IPS DF 4.7 (cell line): ENCODE measurements at regions not wholly inside any gene's neighbourhood (a gene's known extent, or its start where the extent isn't known, plus 50 kb on each side); places are given as distances from the start of the nearest gene placed in this dataset.

Experiments used
- DNase-seq: peaks from one replicate; pipeline ENCODE4 v3.0.0-alpha.2; 2013; ENCODE audit warnings: low spot score; ENCODE audit errors: extremely low read depth

DNA sequence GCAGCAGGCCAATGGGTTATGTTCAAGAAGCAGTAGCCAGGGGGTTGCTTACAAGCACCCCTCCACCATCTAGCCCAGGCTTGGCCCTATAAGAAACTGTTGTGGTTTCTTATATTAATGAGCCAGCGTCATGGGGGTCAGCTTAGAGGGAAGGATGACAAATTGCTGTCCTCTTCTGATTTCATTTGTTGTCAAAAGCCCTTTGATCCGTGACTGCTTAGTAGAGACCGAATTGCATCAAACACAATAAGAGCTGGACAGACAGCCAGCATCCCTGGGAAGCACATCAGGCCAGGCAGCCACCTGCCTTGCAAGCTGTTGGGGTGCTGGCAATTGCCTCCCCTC, 206.6 kb upstream of the SETBP1 start:
- DNase-seq: no peak

- no peak for DNase-seq
Measured at GRCh38 chr18:44474591-44474990, 206.1 kb upstream of the SETBP1 start.

GRCh38 chr18:44482761-44483160, 197.9 kb upstream of the SETBP1 start:
- DNase-seq: no peak

DNA sequence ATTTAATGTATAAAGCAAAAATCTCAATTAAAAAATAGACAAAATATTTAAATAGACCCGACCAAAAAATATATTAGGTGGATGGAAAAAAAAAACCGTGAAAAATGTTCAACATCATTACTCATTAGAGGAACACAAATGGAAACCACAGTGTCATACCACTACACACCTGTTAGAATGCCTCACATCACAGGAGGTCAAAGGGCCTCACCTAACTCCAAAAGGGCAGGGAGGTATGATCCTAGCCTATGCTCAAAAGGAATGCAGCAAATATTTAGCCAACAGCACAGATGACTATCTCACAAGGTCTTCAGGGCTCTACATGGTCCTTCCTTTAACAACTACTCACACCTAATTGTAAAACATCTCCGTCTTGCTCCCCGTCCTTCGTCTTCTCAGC, 185.5 kb upstream of the SETBP1 start:
- no peak for DNase-seq

GRCh38 chr18:44497311-44497710, 183.4 kb upstream of the SETBP1 start:
- DNase-seq: no peak

GRCh38 chr18:44497757-44498490, 182.8 kb upstream of the SETBP1 start:
- DNase-seq: no peak

GRCh38 chr18:44500808-44501610, 179.7 kb upstream of the SETBP1 start:
- DNase-seq: no peak

GRCh38 chr18:44502221-44502620, 178.5 kb upstream of the SETBP1 start:
- DNase-seq: no peak

GRCh38 chr18:44502790-44503189, 177.9 kb upstream of the SETBP1 start:
- DNase-seq: no peak

DNA sequence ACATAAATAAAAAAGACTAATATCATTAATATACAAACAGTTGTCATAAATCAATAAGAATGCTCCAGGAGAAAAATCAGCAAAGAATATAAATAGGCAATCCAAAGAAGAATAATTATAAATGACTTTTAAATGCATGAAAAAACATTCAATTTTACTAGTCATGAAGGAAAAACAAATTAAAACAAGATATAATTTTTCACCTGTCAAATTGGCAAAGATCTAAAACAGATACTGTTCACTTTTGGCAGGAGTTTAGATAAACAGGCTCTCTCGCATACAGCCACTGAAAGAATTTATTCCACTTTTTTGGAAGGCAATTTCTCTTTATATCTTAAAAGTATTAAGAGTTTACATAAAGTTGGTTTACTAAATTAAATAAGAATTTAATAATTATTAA, 176.8 kb upstream of the SETBP1 start:
- DNase-seq: no peak

DNA sequence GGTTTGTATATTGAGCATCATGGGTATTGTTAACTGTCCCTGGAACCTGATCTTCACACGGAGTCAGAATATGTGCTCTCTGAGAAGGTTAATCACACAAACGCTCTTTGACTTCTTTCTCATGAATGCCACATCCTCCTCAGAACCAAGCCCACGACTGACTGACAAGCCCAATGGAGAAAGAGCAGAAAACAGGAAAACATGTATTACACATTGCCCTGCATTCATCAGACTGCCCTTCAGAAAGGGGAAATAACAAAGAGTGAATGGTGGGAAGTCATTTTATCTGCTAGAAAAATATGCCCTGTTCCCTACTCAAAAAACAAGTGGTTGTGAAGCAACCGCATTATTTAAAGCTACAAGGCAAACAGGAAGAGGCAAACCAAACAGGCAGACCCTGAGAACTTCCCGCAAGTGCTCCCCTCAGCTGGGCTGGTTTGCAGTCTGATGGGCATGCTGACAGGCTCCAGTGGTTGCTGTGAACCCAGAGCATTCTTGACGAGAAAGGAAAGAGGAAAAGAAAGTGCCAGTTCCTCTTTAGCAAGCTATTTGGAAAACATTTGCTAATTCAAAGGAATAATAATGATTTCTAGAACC, 172.9 kb upstream of the SETBP1 start:
- no peak for DNase-seq

DNA sequence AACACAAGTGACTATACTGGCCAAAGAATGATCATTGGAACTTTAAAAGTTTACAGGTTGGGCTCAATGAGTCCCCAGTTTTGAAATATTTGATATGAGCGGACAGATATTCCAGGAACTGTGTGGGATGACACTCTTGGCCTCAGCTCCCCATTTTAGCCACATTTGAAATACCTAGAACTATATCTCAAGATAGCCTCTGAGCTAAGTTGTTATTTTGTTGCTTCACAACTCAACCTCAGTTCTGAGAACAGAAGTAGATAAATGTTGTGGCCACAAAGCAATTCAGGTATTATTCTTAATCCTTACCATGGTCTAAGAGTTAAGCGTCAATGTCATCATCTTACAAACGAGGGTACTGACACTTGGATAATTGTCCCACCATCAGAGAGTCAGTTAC, 172.2 kb upstream of the SETBP1 start:
- DNase-seq: no peak

DNA sequence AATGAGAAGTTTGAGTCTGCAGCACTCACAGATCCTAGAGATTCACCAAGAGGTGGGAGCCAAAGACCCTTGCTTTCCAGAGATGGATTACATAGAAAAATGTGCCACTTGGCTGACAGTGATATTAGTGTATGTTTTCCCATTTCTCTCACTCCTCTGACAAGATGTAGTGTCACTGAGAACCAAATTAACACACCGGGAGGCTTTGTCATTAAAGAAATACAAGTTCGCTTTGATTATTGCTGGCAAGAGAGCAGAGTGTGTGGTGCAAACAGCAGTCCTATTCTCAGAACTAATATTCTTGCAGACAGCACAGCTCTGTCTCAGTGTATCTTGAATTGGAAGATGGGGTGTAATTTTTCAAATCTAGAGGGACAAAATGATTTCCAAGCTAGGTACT, 171.6 kb upstream of the SETBP1 start:
- no peak for DNase-seq

GRCh38 chr18:44510390-44510789, 170.3 kb upstream of the SETBP1 start:
- no peak for DNase-seq

DNA sequence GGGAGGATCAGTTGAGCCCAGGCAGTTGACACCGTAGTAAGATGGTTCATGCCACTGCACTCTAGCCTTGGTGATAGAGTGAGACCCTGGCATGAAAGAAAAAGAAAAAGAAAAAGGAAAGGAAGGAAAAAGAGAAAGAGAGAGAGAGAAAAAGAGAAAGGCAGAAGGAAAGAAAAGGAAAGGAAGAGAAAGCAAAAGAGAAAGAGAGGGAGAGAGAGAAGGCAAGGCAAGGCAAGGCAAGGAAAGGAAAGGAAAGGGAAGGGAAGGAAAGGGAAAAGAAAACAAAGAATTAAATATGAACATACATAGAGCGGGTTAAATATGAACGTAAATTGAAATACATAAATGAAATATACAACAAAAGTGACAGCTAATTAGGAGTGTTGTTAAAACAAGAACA, 167.5 kb upstream of the SETBP1 start:
- no peak for DNase-seq

DNA sequence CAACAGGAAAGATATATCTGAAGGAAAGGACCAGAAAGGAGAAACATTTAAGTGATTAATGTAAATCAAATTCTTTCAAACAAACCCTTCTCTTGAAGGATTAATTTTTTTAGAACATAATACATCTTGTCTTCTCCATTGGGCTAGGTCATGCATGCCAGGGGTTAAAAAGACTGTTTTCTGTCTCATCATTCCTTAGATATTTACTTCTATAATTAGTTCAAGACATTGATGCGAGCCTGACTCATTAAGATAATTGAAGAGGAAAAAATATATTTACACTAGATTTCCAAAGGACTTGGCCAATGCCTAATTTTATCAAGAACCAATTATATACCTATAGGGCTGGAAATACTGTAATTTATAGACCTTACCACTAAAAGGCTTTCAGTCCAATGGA, 166.6 kb upstream of the SETBP1 start:
- DNase-seq: no peak

- DNase-seq: no peak
Measured at GRCh38 chr18:44514766-44515165, 165.9 kb upstream of the SETBP1 start.

DNA sequence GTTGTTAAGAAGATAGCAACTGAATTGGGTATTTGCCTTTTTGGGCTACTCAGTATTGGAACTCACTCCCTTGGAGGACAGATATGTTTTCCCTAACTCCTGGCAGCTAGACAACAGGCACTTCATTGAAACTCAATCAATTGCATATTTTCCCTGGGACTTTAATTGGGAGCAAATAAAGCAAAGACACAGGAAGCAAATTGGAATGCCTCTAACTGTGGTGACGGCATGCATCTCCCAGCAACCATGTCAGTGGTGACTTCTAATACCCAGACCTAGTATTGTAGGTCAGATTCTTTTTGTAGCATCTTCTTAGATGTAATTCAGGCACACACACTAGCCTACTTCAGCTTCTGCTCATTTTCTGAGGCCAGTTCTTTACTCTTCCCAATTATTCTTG, 164.2 kb upstream of the SETBP1 start:
- DNase-seq: no peak

DNA sequence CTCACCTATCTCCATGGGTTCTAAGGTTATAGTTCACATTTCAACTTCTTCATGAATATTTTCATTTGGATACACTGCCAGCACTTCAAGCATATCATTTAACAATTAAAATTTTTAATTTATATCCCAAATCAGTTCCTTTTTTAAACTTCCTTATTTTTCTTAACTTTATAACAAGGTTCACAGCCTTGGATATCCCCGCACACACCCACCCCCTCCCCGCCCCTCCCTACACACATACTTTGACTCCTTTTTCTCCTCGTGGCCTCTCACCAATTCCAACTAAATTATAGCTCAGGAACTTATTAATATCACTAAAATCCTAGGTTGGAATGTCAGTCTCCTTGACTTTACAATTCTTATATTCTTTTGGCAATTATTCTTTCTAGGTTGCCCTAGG, 163.6 kb upstream of the SETBP1 start:
- no peak for DNase-seq

DNA sequence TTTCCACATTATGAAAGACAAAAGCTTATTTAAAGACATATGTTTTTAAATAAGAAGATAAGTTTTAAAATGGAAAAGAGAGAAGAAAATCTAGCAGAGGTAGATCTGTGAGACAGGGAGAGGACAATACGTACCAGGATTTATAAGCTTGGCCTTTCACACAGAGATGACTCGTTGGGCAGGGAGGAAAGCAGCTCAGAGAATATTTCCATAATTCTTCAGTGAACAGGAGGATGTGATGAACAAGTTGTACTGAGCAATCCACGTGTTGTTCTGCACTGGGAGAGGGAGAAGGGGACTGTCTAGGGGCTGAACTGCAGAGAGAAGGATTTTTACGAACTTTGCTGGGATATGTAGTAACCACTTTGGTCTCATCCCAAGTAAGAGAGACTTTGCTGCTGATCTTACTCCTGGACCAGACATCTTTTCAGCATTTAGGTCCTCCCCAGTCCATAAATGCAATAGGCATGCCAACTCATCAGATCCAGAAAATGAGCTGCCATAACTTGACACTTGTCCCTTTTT, 162.5 kb upstream of the SETBP1 start:
- DNase-seq: no peak

GRCh38 chr18:44518666-44519065, 162.0 kb upstream of the SETBP1 start:
- no peak for DNase-seq

- no peak for DNase-seq
Measured at GRCh38 chr18:44520981-44521667, 159.6 kb upstream of the SETBP1 start.
